ENCODE measurements at regions not wholly inside any gene's neighbourhood (a gene's known extent, or its start where the extent isn't known, plus 50 kb on each side); places are given as distances from the start of the nearest gene placed in this dataset.

DNA sequence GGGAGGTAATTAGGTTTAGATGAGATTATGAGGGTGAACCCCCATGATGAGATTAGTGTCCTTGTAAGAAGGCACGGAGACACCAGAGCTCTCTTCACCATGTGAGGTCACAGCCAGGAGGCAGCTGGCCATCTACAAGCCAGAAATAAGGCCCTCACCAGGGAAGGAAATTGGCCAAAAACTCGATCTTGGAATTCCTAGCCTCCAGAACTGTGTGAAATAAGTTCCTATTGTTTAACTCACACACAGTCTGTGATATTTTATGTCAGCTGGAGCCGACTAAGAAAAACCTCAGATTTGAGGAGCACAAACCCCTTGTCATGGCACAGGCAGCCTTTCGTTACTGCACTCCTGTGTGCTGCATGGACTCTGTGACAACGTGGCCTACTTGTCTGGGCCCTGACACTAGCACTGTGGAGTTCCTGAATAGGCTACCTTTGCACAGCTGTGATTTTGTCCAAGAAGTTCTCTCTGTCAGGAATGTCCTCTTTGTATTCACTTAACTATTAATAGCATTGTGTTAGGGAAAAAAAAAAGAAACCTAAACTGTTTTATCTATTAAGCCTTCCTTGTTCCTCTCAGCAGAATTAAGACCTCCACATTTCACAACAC lies 319.8 kb downstream of the TDRD15 start:
- WGBS, 3 donors = 19 to 25% (median 19%) methylated on average over 5 of the region's 5 CpGs
- Histone ChIP-seq H3K4me3 (no peak overlapping the region), H3K27me3 (ENCODE audit: insufficient read depth in 3 of 3, low read length in 2 of 3) (no peaks in the 10 kb centered on the region), H3K9me3 (no peaks in the 10 kb centered on the region), H3K4me1 (no peaks in the 10 kb centered on the region), H3K27ac (no peak overlapping the region), H3K36me3 (ENCODE audit: insufficient read depth in 1 of 2, low read depth in 1 of 2) (no peaks in the 10 kb centered on the region)
- intact Hi-C loops (cut with DNase I) = no loop called here
- TF ChIP-seq, protein P1, sequence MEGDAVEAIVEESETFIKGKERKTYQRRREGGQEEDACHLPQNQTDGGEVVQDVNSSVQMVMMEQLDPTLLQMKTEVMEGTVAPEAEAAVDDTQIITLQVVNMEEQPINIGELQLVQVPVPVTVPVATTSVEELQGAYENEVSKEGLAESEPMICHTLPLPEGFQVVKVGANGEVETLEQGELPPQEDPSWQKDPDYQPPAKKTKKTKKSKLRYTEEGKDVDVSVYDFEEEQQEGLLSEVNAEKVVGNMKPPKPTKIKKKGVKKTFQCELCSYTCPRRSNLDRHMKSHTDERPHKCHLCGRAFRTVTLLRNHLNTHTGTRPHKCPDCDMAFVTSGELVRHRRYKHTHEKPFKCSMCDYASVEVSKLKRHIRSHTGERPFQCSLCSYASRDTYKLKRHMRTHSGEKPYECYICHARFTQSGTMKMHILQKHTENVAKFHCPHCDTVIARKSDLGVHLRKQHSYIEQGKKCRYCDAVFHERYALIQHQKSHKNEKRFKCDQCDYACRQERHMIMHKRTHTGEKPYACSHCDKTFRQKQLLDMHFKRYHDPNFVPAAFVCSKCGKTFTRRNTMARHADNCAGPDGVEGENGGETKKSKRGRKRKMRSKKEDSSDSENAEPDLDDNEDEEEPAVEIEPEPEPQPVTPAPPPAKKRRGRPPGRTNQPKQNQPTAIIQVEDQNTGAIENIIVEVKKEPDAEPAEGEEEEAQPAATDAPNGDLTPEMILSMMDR (IDR thresholded peaks at IDR 0.05) = no peak
- ATAC-seq (no peak), DNase-seq (no peak)

DNA sequence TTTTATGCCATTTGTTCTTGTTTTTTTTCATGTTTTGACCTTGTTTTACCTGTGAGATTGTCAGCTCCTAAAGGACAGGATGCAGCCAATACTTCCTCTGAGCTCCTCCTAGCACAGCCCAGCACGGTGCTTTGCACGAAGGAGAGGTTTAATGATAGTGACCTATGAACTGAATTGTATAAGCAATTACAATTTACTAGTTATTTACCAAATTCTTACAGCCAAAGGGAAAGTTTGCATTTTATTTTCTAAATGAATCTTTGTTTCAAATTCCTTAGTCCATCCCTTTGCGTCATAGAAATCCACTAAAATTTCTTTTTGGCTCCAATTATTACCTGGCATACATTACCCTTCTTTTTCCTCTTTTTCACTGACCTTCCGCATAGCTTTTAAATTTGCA lies 326.1 kb downstream of the TDRD15 start:
- Histone ChIP-seq H3K36me3 (ENCODE audit: insufficient read depth in 1 of 2, low read depth in 1 of 2) (no peaks in the 10 kb centered on the region), H3K4me3 (no peak overlapping the region), H3K9me3 (no peaks in the 10 kb centered on the region), H3K4me1 (no peaks in the 10 kb centered on the region), H3K27me3 (ENCODE audit: insufficient read depth in 3 of 3, low read length in 2 of 3) (no peaks in the 10 kb centered on the region), H3K27ac (no peak overlapping the region)
- intact Hi-C loops (cut with DNase I) = no loop called here
- WGBS, 3 donors = 72 to 81% (median 73%) methylated on average over 4 of the region's 4 CpGs
- TF ChIP-seq, protein P1 (IDR thresholded peaks at IDR 0.05) = no peak
- ATAC-seq (no peak), DNase-seq (no peak)

DNA sequence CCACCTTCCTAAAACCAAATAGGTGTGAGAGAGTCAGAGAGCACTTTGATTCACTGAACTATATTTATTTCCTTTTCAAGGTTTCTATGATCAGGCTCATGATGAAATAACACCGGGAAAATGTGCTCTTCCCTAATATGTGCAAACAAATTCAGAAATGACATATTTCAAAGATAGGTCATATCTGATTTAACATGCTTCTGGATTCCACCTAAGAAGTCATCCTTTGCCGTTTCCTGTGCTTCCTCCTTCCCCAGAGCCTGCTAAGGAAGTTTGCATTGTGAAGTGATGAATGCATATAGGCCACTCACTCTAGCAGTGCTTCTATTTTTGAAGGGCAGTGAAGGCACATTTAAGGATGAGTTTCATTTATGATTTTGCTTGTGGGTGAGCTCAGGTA lies 327.6 kb downstream of the TDRD15 start:
- Histone ChIP-seq H3K36me3 (ENCODE audit: insufficient read depth in 1 of 2, low read depth in 1 of 2) (no peaks in the 10 kb centered on the region), H3K27ac (no peak overlapping the region), H3K4me1 (no peaks in the 10 kb centered on the region), H3K27me3 (ENCODE audit: insufficient read depth in 3 of 3, low read length in 2 of 3) (no peaks in the 10 kb centered on the region), H3K9me3 (no peaks in the 10 kb centered on the region), H3K4me3 (no peak overlapping the region)
- ATAC-seq = no peak
- TF ChIP-seq, protein P1 (IDR thresholded peaks at IDR 0.05) = no peak
- WGBS, 3 donors = 56 to 65% (median 57%) methylated on average over 2 of the region's 2 CpGs
- intact Hi-C loops (cut with DNase I) = no loop called here
- DNase-seq = no peak

DNA sequence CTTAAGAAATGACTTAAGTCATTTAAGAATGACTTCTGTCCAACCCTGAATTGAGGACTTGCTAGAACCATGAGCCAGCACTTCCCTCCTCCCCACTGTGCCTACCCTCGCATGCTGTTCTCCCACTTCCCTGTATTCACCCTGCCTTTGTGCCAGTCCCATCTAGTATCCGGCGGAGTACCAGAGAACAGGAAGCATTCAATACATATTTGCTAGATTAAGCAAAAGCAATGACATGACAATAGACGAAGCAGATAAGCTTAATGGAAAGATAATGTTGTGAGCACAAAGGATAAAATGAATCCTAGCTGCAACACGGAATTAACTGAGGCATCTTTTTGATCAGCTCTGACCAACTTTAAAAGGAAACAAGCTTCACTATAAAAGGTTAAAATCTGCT lies 328.5 kb downstream of the TDRD15 start:
- ATAC-seq = no peak
- Histone ChIP-seq H3K4me1 (no peaks in the 10 kb centered on the region), H3K9me3 (no peaks in the 10 kb centered on the region), H3K4me3 (no peak overlapping the region), H3K27ac (no peak overlapping the region), H3K36me3 (ENCODE audit: insufficient read depth in 1 of 2, low read depth in 1 of 2) (no peaks in the 10 kb centered on the region), H3K27me3 (ENCODE audit: insufficient read depth in 3 of 3, low read length in 2 of 3) (no peaks in the 10 kb centered on the region)
- no peak for DNase-seq
- TF ChIP-seq, protein P1 (IDR thresholded peaks at IDR 0.05) = no peak
- intact Hi-C loops (cut with DNase I) = no loop called here
- WGBS, 3 donors = 72 to 79% (median 76%) methylated on average over 5 of the region's 5 CpGs

DNA sequence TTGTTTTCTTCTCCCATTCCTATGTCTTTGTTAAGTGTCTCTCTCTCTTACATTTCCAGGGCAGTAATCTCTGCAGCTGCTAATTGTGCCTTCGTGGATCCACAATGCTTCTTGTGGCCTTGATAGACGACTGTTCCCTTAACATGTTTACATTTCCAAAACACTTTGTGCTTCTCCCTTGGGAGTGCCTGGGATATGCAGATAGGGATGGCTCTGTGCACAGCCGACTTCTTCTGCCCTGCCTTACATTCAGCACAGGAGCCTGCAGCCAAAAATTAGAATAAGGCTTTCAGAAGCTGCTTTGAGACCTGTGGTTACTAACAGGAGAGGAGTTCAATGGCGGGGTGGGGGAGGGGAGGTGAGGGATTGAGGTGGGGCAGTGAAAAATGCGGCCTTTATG lies 328.9 kb downstream of the TDRD15 start:
- DNase-seq = no peak
- Histone ChIP-seq H3K27ac (no peak overlapping the region), H3K27me3 (ENCODE audit: insufficient read depth in 3 of 3, low read length in 2 of 3) (no peaks in the 10 kb centered on the region), H3K36me3 (ENCODE audit: insufficient read depth in 1 of 2, low read depth in 1 of 2) (no peaks in the 10 kb centered on the region), H3K4me1 (no peaks in the 10 kb centered on the region), H3K4me3 (no peak overlapping the region), H3K9me3 (no peaks in the 10 kb centered on the region)
- 32 to 37% (median 33%) methylated on average over 5 of the region's 5 CpGs for WGBS, 3 donors
- intact Hi-C loops (cut with DNase I) = no loop called here
- TF ChIP-seq, protein P1 (IDR thresholded peaks at IDR 0.05) = no peak
- no peak for ATAC-seq

All from psoas muscle (tissue), 7 donors.